Islet precursor cell (in vitro differentiated cells): ENCODE measurements at regions not wholly inside any gene's neighbourhood (a gene's known extent, or its start where the extent isn't known, plus 50 kb on each side); places are given as distances from the start of the nearest gene placed in this dataset.

Experiments
- DNase-seq: peaks from one replicate; pipeline ENCODE4 v3.0.0-alpha.2; 2018

GRCh38 chr9:113788616-113789330 lies 87.3 kb upstream of the ZNF618 start:
- DNase-seq, result no peak

- peak; percentile 35 for DNase-seq
Observed at GRCh38 chr9:113790093-113790492, 86.0 kb upstream of the ZNF618 start.

GRCh38 chr9:113793558-113793957 lies 82.6 kb upstream of the ZNF618 start:
- DNase-seq, result peak; percentile 43

GRCh38 chr9:113794721-113795120 lies 81.4 kb upstream of the ZNF618 start:
- DNase-seq, result peak; percentile 29

- no peak for DNase-seq
Observed at GRCh38 chr9:113795811-113796392, 80.2 kb upstream of the ZNF618 start.

GRCh38 chr9:113796646-113797426 lies 79.3 kb upstream of the ZNF618 start:
- peak; percentile 32 for DNase-seq

GRCh38 chr9:113798062-113799030 lies 77.8 kb upstream of the ZNF618 start:
- DNase-seq, result no peak

- no peak for DNase-seq
Observed at GRCh38 chr9:113800276-113800675, 75.8 kb upstream of the ZNF618 start.

- no peak for DNase-seq
Observed at GRCh38 chr9:113803811-113804589, 72.1 kb upstream of the ZNF618 start.

GRCh38 chr9:113805486-113806132 lies 70.5 kb upstream of the ZNF618 start:
- peak; percentile 33 for DNase-seq

- no peak for DNase-seq
Observed at GRCh38 chr9:113807173-113808061, 68.7 kb upstream of the ZNF618 start.

GRCh38 chr9:113808391-113809358 lies 67.4 kb upstream of the ZNF618 start:
- no peak for DNase-seq

GRCh38 chr9:113817171-113817570 lies 58.9 kb upstream of the ZNF618 start:
- DNase-seq, result no peak

GRCh38 chr9:113818391-113818790 lies 57.7 kb upstream of the ZNF618 start:
- DNase-seq, result no peak

GRCh38 chr9:113822315-113822714 lies 53.8 kb upstream of the ZNF618 start:
- no peak for DNase-seq

GRCh38 chr9:113823421-113823820 lies 52.7 kb upstream of the ZNF618 start:
- DNase-seq, result no peak
